Heart left ventricle (tissue), 16 donors: ENCODE measurements at regions not wholly inside any gene's neighbourhood (a gene's known extent, or its start where the extent isn't known, plus 50 kb on each side); places are given as distances from the start of the nearest gene placed in this dataset.

Experiments used
- ATAC-seq, 4 donors: fragments of 200-7000 bp; cut with Tn5 transposase; one replicate each; pipeline ENCODE4 v1.9.1; 2020 to 2022; ENCODE audit warnings: moderate library complexity in 4 of 4, mild to moderate bottlenecking in 3 of 4, moderate number of reproducible peaks in 1 of 4
- DNase-seq, 5 donors: peaks; one replicate each; pipeline ENCODE4 v3.0.0-alpha.2; 2020
- H3K27ac ChIP-seq, 12 donors: fragments of 200-600 bp; sonication (generic) in 4 of 12; one replicate each; pipeline versions ENCODE4 v1.5.0 to v1.8.0; 2016 to 2022; ENCODE audit warnings: mild to moderate bottlenecking in 2 of 12
- H3K27me3 ChIP-seq, 9 donors: fragments of 200-600 bp; sonication (generic) in 2 of 9; one replicate each; pipeline versions ENCODE4 v1.5.1 to v1.8.0; 2016 to 2022; ENCODE audit warnings: mild to moderate bottlenecking in 3 of 9
- H3K36me3 ChIP-seq, 9 donors: fragments of 200-600 bp; sonication (generic) in 2 of 9; one replicate each; pipeline versions ENCODE4 v1.5.0 to v1.8.0; 2018 to 2022; ENCODE audit warnings: mild to moderate bottlenecking in 2 of 9
- H3K4me1 ChIP-seq, 12 donors: fragments of 200-600 bp; sonication (generic) in 4 of 12; one replicate each; pipeline versions ENCODE4 v1.5.0 to v1.8.0; 2016 to 2022; ENCODE audit warnings: mild to moderate bottlenecking in 3 of 12
- H3K4me3 ChIP-seq, 12 donors: fragments of 200-600 bp; sonication (generic) in 4 of 12; one replicate each; pipeline versions ENCODE4 v1.5.0 to v1.8.0; 2017 to 2022; ENCODE audit warnings: mild to moderate bottlenecking in 9 of 12, moderate library complexity in 4 of 12
- H3K9me3 ChIP-seq, 12 donors: fragments of 200-600 bp; sonication (generic) in 4 of 12; one replicate each; pipeline versions ENCODE4 v1.5.0 to v1.8.0; 2016 to 2022; ENCODE audit warnings: mild to moderate bottlenecking in 1 of 12
- POLR2A ChIP-seq, 2 donors: fragments of 450-650 bp; IDR thresholded peaks; one replicate each; pipeline ENCODE4 v1.6.1; 2017; ENCODE audit warnings: antibody characterized with exemption in 2 of 2, mild to moderate bottlenecking in 2 of 2, moderate library complexity in 2 of 2
- WGBS, 4 donors: extraction: QIAGEN DNeasy Blood & Tissue Kit in 2 of 4; methylation state at CpG; one replicate each; pipeline versions ENCODE4 v1.1.5 to v1.1.7; 2013 to 2018; 5-methylcytosine and 5-hydroxymethylcytosine counted together
- intact Hi-C, 10 donors: fragments of 100-400 bp; cut with DNase I; formaldehyde crosslinking; loops; one replicate each; pipeline versions ENCODE4 v1.11.1 to v1.14.2; 2022
- TF ChIP-seq, protein P1 (sequence below), 12 donors: fragments of 200-600 bp; sonication (generic) in 4 of 12; IDR thresholded peaks; one replicate each; pipeline versions ENCODE4 v1.5.0 to v1.8.0; 2018 to 2022; ENCODE audit warnings: antibody characterized with exemption in 12 of 12, mild to moderate bottlenecking in 5 of 12
- donor health status: ischemic (EF 13 %, LVEDD 7.1; RV severe dilation, severe dysfunction).
- donor health status: healthy with polysubstance abuse.
- donor health status: DM: no; HTN: yes; CAD: no.
- donor health status: DM: no; HTN: no; CAD: no.
- donor health status: ischemic (EF 25% LVEDD 6.9; RV normal size, moderate dysfunction).
- donor health status: ischemic (EF 25% LVEDD 5.7; RV mildly dilated, moderate dysfunction).
- donor health status: healthy.
- donor health status: DM: yes; HTN: yes; CAD: no.
- donor health status: ischemic (EF 35%, LVEDD 5.7; RV mildly dilated, moderate dysfunction).
- donor health status: nonischemic (EF 11% LVEDD 7.7; RV severe dilation, severe dysfunction).
- donor health status: DM: yes; HTN: yes; CAD: no.
- donor health status: PGD.
- donor health status: ischemic (EF 29% LVEDD 5.4; RV normal size, mild dysfunction).
- donor health status: nonischemic (EF 23%, LVEDD 6.1; RV moderate dilation, normal function).

DNA sequence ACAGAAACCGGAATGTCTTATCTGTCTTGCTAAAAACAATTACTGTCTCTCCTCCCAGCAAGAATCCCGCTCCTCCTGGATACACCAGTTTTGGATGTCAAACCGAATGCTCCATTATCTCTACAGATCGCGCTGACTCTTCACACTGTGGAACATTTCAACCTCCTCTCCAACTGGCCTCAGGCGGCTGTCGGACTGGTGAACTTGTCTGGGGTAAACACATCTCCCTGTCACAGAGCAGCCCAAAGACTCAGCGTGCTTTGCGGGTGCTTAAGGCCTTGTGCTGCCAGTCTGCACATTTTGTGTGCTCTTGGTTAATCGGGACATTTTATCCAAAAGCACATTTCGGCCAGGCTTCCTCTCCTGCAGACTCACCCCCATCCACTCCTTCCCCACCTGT is 173.1 kb downstream of the ICOS start:
- no peaks in the 10 kb centered on the region for H3K9me3 ChIP-seq
- peak overlapping the region in 6 of 12 donors; percentile 36 to 74 (median 54) for H3K27ac ChIP-seq
- WGBS, 4 donors = 56 to 70% (median 62%) methylated on average over 11 of the region's 11 CpGs
- H3K4me1 ChIP-seq = peaks cover 0 to 53% (median 25%) of the 10 kb centered on the region in 12 donors
- no peak overlapping the region for H3K4me3 ChIP-seq
- TF ChIP-seq, protein P1, sequence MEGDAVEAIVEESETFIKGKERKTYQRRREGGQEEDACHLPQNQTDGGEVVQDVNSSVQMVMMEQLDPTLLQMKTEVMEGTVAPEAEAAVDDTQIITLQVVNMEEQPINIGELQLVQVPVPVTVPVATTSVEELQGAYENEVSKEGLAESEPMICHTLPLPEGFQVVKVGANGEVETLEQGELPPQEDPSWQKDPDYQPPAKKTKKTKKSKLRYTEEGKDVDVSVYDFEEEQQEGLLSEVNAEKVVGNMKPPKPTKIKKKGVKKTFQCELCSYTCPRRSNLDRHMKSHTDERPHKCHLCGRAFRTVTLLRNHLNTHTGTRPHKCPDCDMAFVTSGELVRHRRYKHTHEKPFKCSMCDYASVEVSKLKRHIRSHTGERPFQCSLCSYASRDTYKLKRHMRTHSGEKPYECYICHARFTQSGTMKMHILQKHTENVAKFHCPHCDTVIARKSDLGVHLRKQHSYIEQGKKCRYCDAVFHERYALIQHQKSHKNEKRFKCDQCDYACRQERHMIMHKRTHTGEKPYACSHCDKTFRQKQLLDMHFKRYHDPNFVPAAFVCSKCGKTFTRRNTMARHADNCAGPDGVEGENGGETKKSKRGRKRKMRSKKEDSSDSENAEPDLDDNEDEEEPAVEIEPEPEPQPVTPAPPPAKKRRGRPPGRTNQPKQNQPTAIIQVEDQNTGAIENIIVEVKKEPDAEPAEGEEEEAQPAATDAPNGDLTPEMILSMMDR (IDR thresholded peaks at IDR 0.05) = no peak
- TF ChIP-seq POLR2A (IDR thresholded peaks at IDR 0.05) = no peak
- no peaks in the 10 kb centered on the region for H3K36me3 ChIP-seq
- ATAC-seq = no peak
- no peaks in the 10 kb centered on the region for H3K27me3 ChIP-seq
- DNase-seq = no peak
- intact Hi-C loops = loop anchor here in 2 of 10 donors (2.0 to 5.0 kb wide), 2 partner anchors 68 to 69 kb away; no protein-coding TSS in a partner anchor

DNA sequence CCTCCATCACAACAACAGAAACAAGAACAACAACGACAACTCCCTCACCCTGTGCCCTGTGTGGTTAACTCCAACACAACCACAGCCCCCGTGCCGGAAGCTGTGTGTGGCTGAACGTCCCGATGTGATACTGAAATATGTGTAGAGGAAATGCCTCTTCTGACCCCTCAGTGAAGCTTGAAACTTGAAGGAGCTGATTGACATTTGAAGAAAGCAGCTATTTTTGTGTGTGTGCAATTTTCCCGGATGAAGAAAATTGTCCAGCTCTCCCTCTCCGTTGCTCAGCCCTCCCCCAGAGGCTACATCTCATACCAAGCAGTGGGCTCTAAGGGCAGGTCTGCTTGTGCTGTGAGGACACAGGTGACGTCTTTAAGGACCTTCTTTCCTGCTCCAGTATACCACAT is 173.8 kb downstream of the ICOS start:
- Histone ChIP-seq H3K4me3 (no peak overlapping the region), H3K4me1 (peaks cover 0 to 60% (median 30%) of the 10 kb centered on the region in 12 donors)
- WGBS, 4 donors = 32 to 43% (median 37%) methylated on average over 8 of the region's 8 CpGs

DNA sequence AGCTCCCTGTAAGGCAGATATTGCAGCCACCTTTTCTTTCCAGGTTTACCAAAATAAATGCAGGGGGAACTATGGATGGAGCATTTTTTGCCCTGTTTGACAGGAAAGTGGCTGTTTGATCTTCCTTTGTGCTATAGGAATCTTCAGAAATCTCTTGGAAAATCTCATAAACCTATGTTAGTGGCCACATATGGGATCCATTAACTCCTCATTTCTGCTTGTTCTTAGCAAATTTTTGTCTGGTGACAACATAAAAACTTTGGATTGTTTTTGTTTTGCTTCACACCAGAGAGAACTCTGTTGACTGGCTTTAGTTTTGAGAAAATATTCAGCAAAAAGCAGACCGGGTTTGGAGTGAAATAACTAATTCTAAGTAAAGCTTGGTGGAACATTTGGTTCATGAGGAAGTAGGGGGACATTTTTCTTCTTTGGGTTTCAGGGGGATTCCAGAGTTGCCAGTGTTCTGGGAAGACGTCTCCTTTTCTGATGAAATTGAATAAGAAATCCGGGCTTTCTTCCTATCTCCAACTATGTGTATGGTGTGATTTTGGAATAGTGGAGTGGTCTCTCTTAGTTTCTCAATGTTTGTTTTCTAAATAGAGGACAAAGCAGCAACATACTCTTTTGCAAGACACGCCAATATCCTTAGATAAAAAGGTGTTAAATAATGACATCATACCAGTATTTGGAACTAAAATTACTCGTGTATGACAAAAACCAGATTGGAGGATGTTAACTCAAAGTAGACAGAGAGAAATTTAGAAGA is 174.4 kb downstream of the ICOS start:
- DNase-seq (no peak), ATAC-seq (peak in 1 of 4 donors; percentile 17)
- no peaks in the 10 kb centered on the region for H3K36me3 ChIP-seq
- H3K4me1 ChIP-seq = peaks cover 0 to 66% (median 33%) of the 10 kb centered on the region in 12 donors
- intact Hi-C loops = no loop called here
- no peaks in the 10 kb centered on the region for H3K27me3 ChIP-seq
- H3K4me3 ChIP-seq = no peak overlapping the region
- TF ChIP-seq, protein P1 (IDR thresholded peaks at IDR 0.05) = no peak
- TF ChIP-seq POLR2A (IDR thresholded peaks at IDR 0.05) = no peak
- 57 to 68% (median 62%) methylated on average over 5 of the region's 5 CpGs for WGBS, 4 donors
- H3K9me3 ChIP-seq = no peaks in the 10 kb centered on the region
- peak overlapping the region in 9 of 12 donors; percentile 1 to 74 (median 52) for H3K27ac ChIP-seq

More for the DNA sequence above, 173.8 kb downstream of the ICOS start:
- DNase-seq (peak in 1 of 5 donors; percentile 69), ATAC-seq (peak in 2 of 4 donors; percentile 27 to 39)
- no peaks in the 10 kb centered on the region for H3K9me3 ChIP-seq
- no peaks in the 10 kb centered on the region for H3K27me3 ChIP-seq
- intact Hi-C loops = no loop called here
- TF ChIP-seq, protein P1 (IDR thresholded peaks at IDR 0.05) = no peak
- no peak for TF ChIP-seq POLR2A (IDR thresholded peaks at IDR 0.05)
- H3K27ac ChIP-seq = peak overlapping the region in 9 of 12 donors; percentile 1 to 74 (median 52)
- H3K36me3 ChIP-seq = no peaks in the 10 kb centered on the region

DNA sequence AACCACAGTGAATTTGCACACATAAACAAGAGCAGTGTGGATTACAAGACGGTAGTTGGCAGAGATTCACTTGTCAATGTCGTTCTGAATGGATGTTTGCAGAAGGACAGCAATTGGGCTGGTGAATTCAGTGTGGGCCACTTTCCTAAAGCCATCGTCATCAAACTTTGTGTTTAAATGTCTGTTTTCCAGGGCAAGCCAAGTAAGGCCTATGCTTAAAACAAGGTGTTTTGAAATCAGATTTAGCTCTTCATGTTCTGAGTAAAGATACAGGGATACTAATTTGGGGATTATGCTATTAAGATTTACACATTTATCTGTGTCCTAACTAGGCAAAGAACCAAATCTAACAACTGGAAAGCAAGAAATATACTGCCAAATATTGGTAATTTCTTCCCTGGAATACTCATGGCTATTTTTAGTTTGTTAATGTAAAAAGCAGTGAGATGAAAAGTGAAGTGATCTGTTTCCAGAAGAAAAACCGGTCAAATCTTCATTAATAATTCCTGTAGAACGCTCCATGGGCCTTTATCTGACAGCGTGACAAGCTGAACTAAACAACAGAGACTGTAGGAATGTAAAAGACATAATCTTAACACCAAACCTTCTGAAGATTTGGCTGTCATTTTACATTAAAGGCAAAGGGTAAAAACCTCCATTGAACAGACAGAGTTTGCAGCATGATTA is 175.7 kb downstream of the ICOS start:
- Histone ChIP-seq H3K36me3 (no peaks in the 10 kb centered on the region), H3K4me3 (no peak overlapping the region), H3K4me1 (peaks cover 0 to 78% (median 39%) of the 10 kb centered on the region in 12 donors), H3K9me3 (no peaks in the 10 kb centered on the region), H3K27ac (peak overlapping the region in 4 of 12 donors; percentile 50 to 59 (median 54)), H3K27me3 (no peaks in the 10 kb centered on the region)
- 74 to 78% (median 77%) methylated on average over 6 of the region's 6 CpGs for WGBS, 4 donors
- no peak for DNase-seq
- intact Hi-C loops = no loop called here
- TF ChIP-seq, protein P1 (IDR thresholded peaks at IDR 0.05) = no peak
- TF ChIP-seq POLR2A (IDR thresholded peaks at IDR 0.05) = no peak
- ATAC-seq = no peak
